Activated CD8-positive, alpha-beta T cell treated with anti-CD3 and anti-CD28 coated beads, Interleukin-2, amount 10 ng/mL, durations not matched to agents 7 days and 5 days (primary cell): ENCODE measurements at regions not wholly inside any gene's neighbourhood (a gene's known extent, or its start where the extent isn't known, plus 50 kb on each side); places are given as distances from the start of the nearest gene placed in this dataset.
"Not testable (repeated sequence)": the region's sequence is repeated elsewhere in the genome, so short reads cannot be mapped to it uniquely, and the experiment has no call there.

Experiments used
- ATAC-seq: fragments of 150-1000 bp; cut with Tn5 transposase; one replicate; pipeline ENCODE4 v1.10.0; 2021; ENCODE audit warnings: moderate library complexity
- CTCF ChIA-PET: fragments of 350-600 bp; sonication (Branson Sonifier 250); formaldehyde crosslinking; loops from one replicate; lab custom pipeline; 2021; ENCODE audit warnings: antibody characterized with exemption; lab: Charles Lee
- POLR2A ChIA-PET: fragments of 350-600 bp; sonication (Branson Sonifier 250); formaldehyde crosslinking; loops from one replicate; lab custom pipeline; 2021; ENCODE audit warnings: antibody characterized with exemption; lab: Charles Lee
- DNase-seq: peaks from one replicate; pipeline ENCODE4 v3.0.0-alpha.2; 2020
- H3K27ac Mint-ChIP-seq: one replicate; pipeline ENCODE4 v1.8.0; 2021; ENCODE audit warnings: mild to moderate bottlenecking, mixed read lengths
- H3K27me3 Mint-ChIP-seq: one replicate; pipeline ENCODE4 v1.8.0; 2021; ENCODE audit warnings: low read depth, mixed read lengths
- H3K36me3 Mint-ChIP-seq: one replicate; pipeline ENCODE4 v1.8.0; 2021; ENCODE audit warnings: low read depth, mixed read lengths
- H3K4me1 Mint-ChIP-seq: one replicate; pipeline ENCODE4 v1.8.0; 2021; ENCODE audit warnings: low read depth, mixed read lengths
- H3K4me3 Mint-ChIP-seq: one replicate; pipeline ENCODE4 v1.8.0; 2021; ENCODE audit warnings: mild to moderate bottlenecking, mixed read lengths
- H3K9me3 Mint-ChIP-seq: one replicate; pipeline ENCODE4 v1.8.0; 2022; ENCODE audit warnings: mixed read lengths; ENCODE audit not compliant: insufficient read depth

DNA sequence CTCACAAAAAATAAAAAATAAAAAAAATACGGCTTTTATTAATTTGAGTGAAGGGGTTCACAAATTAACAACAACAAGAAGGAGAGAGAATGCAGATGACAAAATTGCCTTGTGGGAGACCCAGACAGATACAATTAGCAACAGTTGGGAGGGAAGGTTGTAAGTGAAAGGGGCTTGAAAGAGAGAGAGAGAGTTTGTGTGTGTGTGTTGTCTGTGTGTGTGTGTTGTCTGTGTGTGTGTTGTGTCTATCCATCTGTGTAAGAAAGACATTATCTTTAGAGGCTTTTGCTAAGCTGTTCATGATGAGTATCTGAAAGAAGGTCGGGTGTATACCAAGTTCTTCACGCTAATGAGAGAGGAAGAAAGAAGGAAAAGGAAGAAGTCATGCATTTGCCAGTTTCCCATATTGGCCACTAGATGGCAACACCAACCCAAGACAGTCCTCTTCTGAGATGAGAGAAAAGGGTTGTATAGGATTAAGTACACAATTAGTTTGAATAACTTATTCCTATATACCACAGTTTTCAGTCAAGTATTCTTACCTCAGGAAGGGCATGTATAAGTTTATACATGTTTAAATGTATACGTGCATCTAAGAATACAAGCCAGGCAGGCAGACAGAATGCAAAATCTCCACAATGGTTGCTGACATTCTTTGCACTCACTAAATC, 63.7 kb upstream of the CD2AP start:
- Mint-ChIP-seq H3K9me3 (peaks cover 12% of the 10 kb centered on the region), H3K27ac (peak overlapping the region; percentile 86), H3K4me1 (peaks cover 24% of the 10 kb centered on the region), H3K27me3 (peaks cover 4% of the 10 kb centered on the region), H3K36me3 (peaks cover 11% of the 10 kb centered on the region), H3K4me3 (peak overlapping the region; percentile 81)
- DNase-seq = peak; percentile 65
- POLR2A ChIA-PET = interaction anchor here (0.8 to 4.6 kb wide), 6 partner anchors 14 to 217 kb away, joined by 3 to 74 read pairs (median 3); partner anchors contain the start of gene CD2AP
- peak; percentile 81 for ATAC-seq
- CTCF ChIA-PET = interaction anchor here (0.8 to 4.3 kb wide), 23 partner anchors 11 to 373 kb away, joined by 3 to 63 read pairs (median 4); partner anchors contain the start of gene CD2AP

- Mint-ChIP-seq H3K4me1 (peaks cover 28% of the 10 kb centered on the region), H3K36me3 (peaks cover 11% of the 10 kb centered on the region), H3K4me3 (peak overlapping the region; percentile 81), H3K27ac (peak overlapping the region; percentile 86), H3K9me3 (peaks cover 12% of the 10 kb centered on the region), H3K27me3 (peaks cover 4% of the 10 kb centered on the region)
- peak; percentile 74 for ATAC-seq
- DNase-seq = peak; percentile 44
- ChIA-PET CTCF (interaction anchor here (0.9 to 4.3 kb wide), 19 partner anchors 10 to 372 kb away, joined by 3 to 63 read pairs (median 4); partner anchors contain the start of gene CD2AP), POLR2A (interaction anchor here (0.8 to 4.6 kb wide), 6 partner anchors 15 to 217 kb away, joined by 3 to 74 read pairs (median 3); partner anchors contain the start of gene CD2AP)
Measured at GRCh38 chr6:47414423-47415167, 63.0 kb upstream of the CD2AP start.

DNA sequence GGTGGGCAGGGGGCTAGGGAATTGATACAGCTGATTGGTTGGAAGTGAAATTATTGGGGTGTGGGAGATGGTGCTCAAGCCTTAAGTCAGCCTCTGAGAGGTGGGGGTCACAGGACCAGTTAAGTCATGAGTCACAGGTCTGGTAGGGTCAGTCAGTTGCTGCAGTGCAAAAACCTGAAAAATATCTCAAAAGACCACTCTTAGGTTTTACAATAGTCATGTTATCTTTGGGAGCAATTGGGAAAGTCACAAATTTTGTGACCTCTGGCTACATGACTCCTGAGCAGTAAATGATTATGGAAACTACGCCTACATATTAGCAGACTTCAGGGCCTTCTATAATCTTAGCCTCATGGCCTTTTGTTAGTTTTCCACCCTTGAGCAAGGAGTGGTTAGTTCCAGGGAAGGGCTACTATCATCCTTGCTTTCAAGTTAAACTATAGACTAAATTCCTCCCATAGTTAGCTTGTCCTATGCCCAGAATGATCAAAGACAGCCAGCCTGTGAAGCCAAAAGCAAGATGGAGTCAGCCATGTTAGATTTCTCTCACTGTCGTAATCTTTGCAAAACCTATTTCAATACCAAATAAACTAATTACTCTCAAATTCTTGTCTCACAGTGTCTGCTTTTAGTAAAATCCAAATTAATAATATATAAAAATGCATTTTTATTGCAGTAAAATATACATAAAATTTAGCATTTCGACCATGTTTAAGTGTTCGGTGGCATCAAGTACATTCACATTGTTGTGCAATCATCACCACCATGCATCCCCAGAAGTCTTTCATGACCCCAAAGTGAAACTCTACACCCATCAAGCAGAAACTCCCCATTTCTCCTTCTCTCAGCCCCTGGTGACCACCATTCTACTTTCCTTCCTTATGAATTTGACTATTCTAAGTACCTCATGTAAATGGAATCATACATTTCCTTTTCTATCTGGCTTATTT, 60.9 kb upstream of the CD2AP start:
- ATAC-seq (no peak), DNase-seq (no peak)
- Mint-ChIP-seq H3K9me3 (peaks cover 12% of the 10 kb centered on the region), H3K27ac (peak overlapping the region; percentile 65), H3K36me3 (peaks cover 11% of the 10 kb centered on the region), H3K4me3 (no peak overlapping the region), H3K27me3 (peaks cover 3% of the 10 kb centered on the region), H3K4me1 (peaks cover 40% of the 10 kb centered on the region)
- CTCF ChIA-PET = interaction anchor here (1.0 to 4.3 kb wide), 3 partner anchors 41 to 215 kb away, joined by 3 to 50 read pairs (median 4); partner anchors contain the start of gene CD2AP
- POLR2A ChIA-PET = interaction anchor here (0.9 to 4.6 kb wide), 2 partner anchors 61 to 63 kb away, joined by 3 to 74 read pairs; partner anchors contain the start of gene CD2AP

DNA sequence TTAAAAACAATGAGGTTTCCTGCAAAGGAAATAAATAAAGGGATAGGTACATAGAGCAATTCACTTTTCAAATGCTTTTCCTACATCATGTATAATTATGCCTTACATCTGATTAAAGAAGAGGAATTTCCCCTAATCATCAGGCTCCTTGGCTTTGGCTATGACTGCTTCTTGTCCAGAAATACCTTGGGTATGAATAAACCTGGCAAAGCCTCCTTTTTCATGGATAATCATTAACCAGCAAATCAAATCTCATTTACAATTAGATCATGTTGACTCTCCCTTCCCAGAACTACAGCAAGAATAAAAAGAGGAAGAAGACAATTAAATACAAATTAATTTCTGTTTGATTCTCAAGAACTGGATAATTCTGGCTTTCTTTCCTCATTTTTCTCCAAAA, 58.0 kb upstream of the CD2AP start:
- ChIA-PET CTCF (interaction anchor here (1.0 to 1.4 kb wide), 2 partner anchors 58 to 212 kb away, joined by 3 to 4 read pairs; partner anchors contain the start of gene CD2AP), POLR2A (no interaction called here)
- Mint-ChIP-seq H3K36me3 (peaks cover 11% of the 10 kb centered on the region), H3K4me1 (peaks cover 30% of the 10 kb centered on the region), H3K27ac (no peak overlapping the region), H3K27me3 (peaks cover 3% of the 10 kb centered on the region), H3K9me3 (peaks cover 12% of the 10 kb centered on the region), H3K4me3 (no peak overlapping the region)
- ATAC-seq = no peak
- no peak for DNase-seq

DNA sequence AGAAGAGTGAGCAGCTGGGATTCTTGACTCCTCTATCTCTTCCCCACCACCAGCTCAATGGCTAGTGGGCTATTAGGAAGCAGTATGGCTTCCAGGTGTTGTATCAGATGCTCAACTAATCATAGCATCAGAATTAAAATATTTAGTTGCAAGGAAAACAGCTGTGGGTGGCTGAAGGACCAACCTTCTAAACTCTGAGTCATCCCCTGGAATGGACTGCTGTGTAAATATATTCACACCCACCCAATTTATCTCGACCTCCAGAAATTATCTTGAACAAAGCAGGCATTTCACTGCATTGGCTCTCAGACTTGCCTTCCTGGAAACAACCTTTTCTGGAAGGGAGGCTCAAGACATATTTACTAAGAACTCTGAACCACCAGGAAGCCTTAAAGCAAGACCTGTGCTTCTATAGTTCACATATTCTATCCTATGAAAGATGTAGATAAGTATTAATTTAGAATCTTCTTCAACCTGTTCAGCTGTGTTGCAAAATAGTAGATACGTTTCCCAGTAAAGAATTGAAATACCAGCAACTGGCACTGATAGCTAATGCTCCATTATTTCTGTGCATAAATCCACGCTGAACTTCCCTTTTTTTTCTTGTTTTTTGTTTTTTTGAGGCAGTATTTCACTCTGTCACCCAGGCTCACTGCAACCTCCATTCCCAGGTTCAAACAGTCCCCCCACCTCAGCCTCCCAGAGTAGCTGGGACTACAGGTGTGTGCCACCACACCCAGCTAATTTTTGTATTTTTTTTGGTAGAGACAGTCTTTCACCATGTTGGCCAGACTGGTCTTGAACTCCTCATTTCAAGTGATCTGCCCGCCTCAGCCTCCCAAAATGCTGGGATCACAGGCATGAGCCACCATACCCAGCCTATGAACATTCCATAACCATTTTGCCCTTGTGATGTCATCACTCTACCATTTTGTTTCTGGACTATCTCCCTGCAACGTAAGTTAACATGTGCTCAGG, 56.9 kb upstream of the CD2AP start:
- Mint-ChIP-seq H3K4me3 (no peak overlapping the region), H3K9me3 (peaks cover 18% of the 10 kb centered on the region), H3K36me3 (peaks cover 14% of the 10 kb centered on the region), H3K4me1 (peaks cover 23% of the 10 kb centered on the region), H3K27me3 (peaks cover 3% of the 10 kb centered on the region), H3K27ac (peak overlapping the region; percentile 71)
- ChIA-PET CTCF (no interaction called here), POLR2A (interaction anchor here (1.0 to 1.4 kb wide), 2 partner anchors 57 to 64 kb away, joined by 4 read pairs; partner anchors contain the start of gene CD2AP)
- ATAC-seq (no peak), DNase-seq (no peak)

GRCh38 chr6:47423079-47423478, 54.5 kb upstream of the CD2AP start:
- no peak for ATAC-seq
- Mint-ChIP-seq H3K4me3 (no peak overlapping the region), H3K4me1 (peaks cover 24% of the 10 kb centered on the region), H3K9me3 (peaks cover 19% of the 10 kb centered on the region), H3K27ac (no peak overlapping the region), H3K27me3 (peaks cover 3% of the 10 kb centered on the region), H3K36me3 (peaks cover 5% of the 10 kb centered on the region)
- ChIA-PET CTCF (interaction anchor here (2.8 kb wide), 1 partner anchor 8 kb away, joined by 6 read pairs; no protein-coding TSS in a partner anchor), POLR2A (no interaction called here)
- no peak for DNase-seq

GRCh38 chr6:47424436-47424836, 53.2 kb upstream of the CD2AP start:
- H3K27me3 Mint-ChIP-seq = peaks cover 3% of the 10 kb centered on the region
- ATAC-seq (no peak), DNase-seq (no peak)
- ChIA-PET POLR2A (no interaction called here), CTCF (interaction anchor here (2.8 kb wide), 1 partner anchor 9 kb away, joined by 6 read pairs; no protein-coding TSS in a partner anchor)
- H3K4me3 Mint-ChIP-seq = no peak overlapping the region
- H3K9me3 Mint-ChIP-seq = peaks cover 20% of the 10 kb centered on the region
- peaks cover 21% of the 10 kb centered on the region for H3K4me1 Mint-ChIP-seq
- peaks cover 10% of the 10 kb centered on the region for H3K36me3 Mint-ChIP-seq
- H3K27ac Mint-ChIP-seq = no peak overlapping the region

- H3K27me3 Mint-ChIP-seq, POLR2A ChIA-PET, H3K27ac Mint-ChIP-seq, DNase-seq, H3K4me3 Mint-ChIP-seq, ATAC-seq: not testable (repeated sequence)
- Mint-ChIP-seq H3K9me3 (peaks cover 23% of the 10 kb centered on the region), H3K36me3 (peaks cover 14% of the 10 kb centered on the region), H3K4me1 (peaks cover 12% of the 10 kb centered on the region)
- CTCF ChIA-PET = interaction anchor here (2.8 kb wide), 1 partner anchor 11 kb away, joined by 6 read pairs; no protein-coding TSS in a partner anchor
Measured at GRCh38 chr6:47425724-47426123, 51.9 kb upstream of the CD2AP start.

DNA sequence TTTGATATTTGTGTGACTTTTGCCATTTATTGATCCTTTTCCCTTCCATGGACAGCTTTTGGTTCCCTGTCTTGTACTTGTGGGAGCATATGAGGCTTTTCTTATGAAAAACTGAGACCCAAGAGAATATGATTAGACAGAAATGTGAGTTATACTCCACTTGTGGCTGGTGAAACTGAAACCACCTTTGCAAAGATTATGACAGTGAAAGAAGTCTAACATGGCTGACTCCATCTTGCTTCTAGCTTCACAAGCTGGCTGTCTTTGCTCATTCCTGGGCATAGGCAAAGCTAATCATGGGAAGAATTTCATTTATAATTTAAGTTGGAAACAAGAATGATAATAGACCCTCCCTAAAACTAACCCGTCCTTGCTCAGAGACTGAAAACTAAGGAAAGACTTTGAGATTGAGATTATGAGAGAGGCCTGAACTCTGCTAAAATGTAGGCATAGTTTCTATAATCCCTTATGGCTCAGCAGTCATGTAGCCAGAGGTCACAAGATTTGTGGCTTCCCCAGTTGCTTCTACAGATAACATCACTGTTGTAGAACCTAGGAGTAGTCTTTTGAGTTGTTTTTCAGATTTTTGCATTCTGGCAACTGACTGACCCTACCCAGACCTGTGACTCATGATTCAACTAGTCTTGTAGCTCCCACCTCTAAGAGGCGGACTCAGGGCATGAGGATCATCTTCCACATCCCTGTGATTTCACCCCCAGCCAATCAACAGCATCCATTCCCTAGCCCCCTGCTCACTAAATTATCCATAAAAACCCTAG, 50.9 kb upstream of the CD2AP start:
- peaks cover 15% of the 10 kb centered on the region for H3K36me3 Mint-ChIP-seq
- DNase-seq = no peak
- H3K27me3 Mint-ChIP-seq = no peaks in the 10 kb centered on the region
- ChIA-PET POLR2A (interaction anchor here (1.3 kb wide), 1 partner anchor 51 kb away, joined by 5 read pairs; the partner anchor contains the start of gene CD2AP), CTCF (no interaction called here)
- ATAC-seq = no peak
- peaks cover 23% of the 10 kb centered on the region for H3K9me3 Mint-ChIP-seq
- H3K4me3 Mint-ChIP-seq = no peak overlapping the region
- peak overlapping the region; percentile 31 for H3K27ac Mint-ChIP-seq
- H3K4me1 Mint-ChIP-seq = peaks cover 8% of the 10 kb centered on the region
